DND-41 (cell line): ENCODE measurements at regions not wholly inside any gene's neighbourhood (a gene's known extent, or its start where the extent isn't known, plus 50 kb on each side); places are given as distances from the start of the nearest gene placed in this dataset.

Experiments used
- CTCF ChIP-seq: IDR thresholded peaks from 2 replicates; pipeline ENCODE4 v1.5.1; 2012; ENCODE audit warnings: borderline replicate concordance, low read length, moderate library complexity, mild to moderate bottlenecking; ENCODE audit not compliant: poor library complexity, severe bottlenecking; ENCODE audit errors: extremely low read depth
- EZH2 ChIP-seq: IDR thresholded peaks from 3 replicates; pipeline ENCODE4 v1.6.1; 2012; ENCODE audit warnings: borderline replicate concordance, low read depth, mild to moderate bottlenecking, moderate library complexity, low read length, inconsistent platforms; ENCODE audit not compliant: severe bottlenecking

GRCh38 chr11:106275151-106275550, 197.7 kb downstream of the AASDHPPT start:
- no peak for TF ChIP-seq CTCF
- no peak for TF ChIP-seq EZH2
